Skeletal muscle tissue (tissue), 3 donors: ENCODE measurements at regions not wholly inside any gene's neighbourhood (a gene's known extent, or its start where the extent isn't known, plus 50 kb on each side); places are given as distances from the start of the nearest gene placed in this dataset.

Source experiments
- H3K27ac ChIP-seq: one replicate; pipeline ENCODE4 v1.7.0; 2013; ENCODE audit warnings: mild to moderate bottlenecking, low read depth, low read length, inconsistent platforms
- H3K27me3 ChIP-seq, 3 donors: one replicate each; pipeline ENCODE4 v1.7.0; 2013; ENCODE audit warnings: low read length in 3 of 3; ENCODE audit not compliant: control insufficient read depth in 3 of 3, insufficient read depth in 3 of 3
- H3K36me3 ChIP-seq, 3 donors: one replicate each; pipeline ENCODE4 v1.7.0; 2013; ENCODE audit warnings: low read length in 3 of 3; ENCODE audit not compliant: control insufficient read depth in 3 of 3, insufficient read depth in 3 of 3
- H3K4me1 ChIP-seq, 3 donors: one replicate each; pipeline ENCODE4 v1.7.0; 2013; ENCODE audit warnings: low read length in 3 of 3, mild to moderate bottlenecking in 3 of 3; ENCODE audit not compliant: control insufficient read depth in 3 of 3, insufficient read depth in 3 of 3
- H3K4me3 ChIP-seq, 3 donors: one replicate each; pipeline ENCODE4 v1.7.0; 2013; ENCODE audit warnings: low read length in 3 of 3
- H3K9ac ChIP-seq, 3 donors: one replicate each; pipeline ENCODE4 v1.7.0; 2013; ENCODE audit warnings: low read length in 3 of 3, mild to moderate bottlenecking in 3 of 3, moderate library complexity in 2 of 3, low read depth in 1 of 3
- H3K9me3 ChIP-seq, 3 donors: one replicate each; pipeline ENCODE4 v1.7.0; 2013; ENCODE audit warnings: low read length in 3 of 3; ENCODE audit not compliant: control insufficient read depth in 3 of 3
- donor health status: Osteomylitis.

DNA sequence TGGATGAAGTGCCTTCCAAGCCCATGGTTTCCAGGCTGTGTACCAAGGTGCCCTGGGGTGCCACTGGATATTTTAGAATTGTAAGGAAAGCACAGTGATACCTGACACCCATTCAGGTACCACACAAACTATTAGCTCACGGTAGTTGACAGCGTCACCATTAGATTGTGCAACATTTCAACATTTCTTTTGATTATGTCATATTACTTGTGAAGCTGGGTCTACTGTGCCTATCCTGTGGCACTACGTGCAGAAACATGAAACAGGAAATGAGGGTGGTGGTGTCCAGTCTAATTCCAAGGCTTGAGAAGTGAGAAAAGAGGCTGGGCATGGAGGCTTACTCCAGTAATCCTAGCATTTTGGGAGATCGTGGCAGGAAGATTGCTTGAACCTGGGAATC lies 75.5 kb upstream of the CPM start:
- Histone ChIP-seq H3K9me3 (no peaks in the 10 kb centered on the region), H3K27me3 (no peaks in the 10 kb centered on the region), H3K27ac (no peak overlapping the region), H3K36me3 (no peaks in the 10 kb centered on the region), H3K4me1 (no peaks in the 10 kb centered on the region), H3K9ac (no peak overlapping the region), H3K4me3 (no peak overlapping the region)

DNA sequence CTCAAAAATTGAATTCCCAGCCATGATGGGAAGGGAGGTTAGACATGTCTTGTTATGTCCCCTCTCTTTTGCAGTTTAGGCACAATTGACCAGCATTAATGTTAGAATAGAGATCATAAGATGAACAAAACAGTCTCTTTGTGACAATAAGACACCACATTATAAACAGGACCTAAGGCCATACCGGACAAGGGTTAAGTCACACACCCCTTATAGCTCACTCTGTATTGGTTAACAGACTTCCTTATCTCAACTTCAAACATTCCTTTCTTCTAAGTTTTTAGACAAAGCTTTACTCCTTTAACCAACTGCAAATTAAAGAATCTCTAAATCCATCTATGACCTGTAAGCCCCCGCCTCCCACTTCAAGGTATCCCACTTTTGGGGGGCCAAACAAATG lies 81.1 kb upstream of the CPM start:
- no peaks in the 10 kb centered on the region for H3K27me3 ChIP-seq
- H3K4me3 ChIP-seq, result no peak overlapping the region
- H3K9ac ChIP-seq, result no peak overlapping the region
- H3K9me3 ChIP-seq, result no peaks in the 10 kb centered on the region
- H3K27ac ChIP-seq, result no peak overlapping the region
- no peaks in the 10 kb centered on the region for H3K36me3 ChIP-seq
- H3K4me1 ChIP-seq, result no peaks in the 10 kb centered on the region

DNA sequence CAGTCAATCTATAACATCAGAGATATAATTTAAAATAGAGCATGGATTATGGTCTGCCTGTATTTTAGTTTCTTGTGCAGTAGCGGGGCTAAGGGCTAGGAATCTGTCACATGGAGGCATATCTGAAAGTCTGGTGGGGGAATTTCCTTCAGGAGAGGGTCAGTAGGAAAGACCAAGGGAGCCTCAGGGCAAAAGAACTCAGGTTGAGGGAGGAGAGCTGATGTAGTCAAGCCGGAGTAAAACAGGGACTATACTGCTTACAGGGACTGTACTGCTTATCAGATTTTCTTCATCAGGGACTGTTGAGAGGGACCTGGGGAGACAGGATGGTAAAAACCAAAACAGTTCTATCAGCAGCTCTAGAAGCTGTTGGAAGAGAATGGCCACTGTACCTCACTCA lies 82.0 kb upstream of the CPM start:
- Histone ChIP-seq H3K4me1 (no peaks in the 10 kb centered on the region), H3K36me3 (no peaks in the 10 kb centered on the region), H3K9ac (no peak overlapping the region), H3K27ac (no peak overlapping the region), H3K9me3 (peaks cover 0 to 1% (median 0%) of the 10 kb centered on the region in 3 donors), H3K27me3 (no peaks in the 10 kb centered on the region), H3K4me3 (no peak overlapping the region)

DNA sequence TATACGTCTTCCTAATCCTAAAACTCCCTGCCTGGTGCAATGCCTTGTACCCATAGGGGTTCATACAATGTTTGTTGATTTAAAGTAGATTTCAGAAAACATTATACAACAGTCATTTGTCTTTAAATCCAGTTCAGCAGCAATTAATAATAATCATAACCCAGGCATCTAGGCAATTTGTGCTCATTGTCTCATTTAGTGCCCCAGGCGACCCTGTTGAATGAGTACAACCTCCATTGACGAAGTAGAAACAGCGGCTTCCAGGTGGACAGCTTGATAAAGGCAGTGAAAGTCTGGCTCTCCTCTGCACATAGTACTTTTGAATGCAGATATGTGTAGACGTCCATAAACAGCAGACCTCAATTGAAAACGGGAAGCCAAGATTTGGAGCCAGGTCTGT lies 82.9 kb upstream of the CPM start:
- no peaks in the 10 kb centered on the region for H3K36me3 ChIP-seq
- no peak overlapping the region for H3K4me3 ChIP-seq
- no peak overlapping the region for H3K9ac ChIP-seq
- peaks cover 0 to 4% (median 0%) of the 10 kb centered on the region in 3 donors for H3K9me3 ChIP-seq
- H3K27ac ChIP-seq, result no peak overlapping the region
- H3K27me3 ChIP-seq, result no peaks in the 10 kb centered on the region
- no peaks in the 10 kb centered on the region for H3K4me1 ChIP-seq

DNA sequence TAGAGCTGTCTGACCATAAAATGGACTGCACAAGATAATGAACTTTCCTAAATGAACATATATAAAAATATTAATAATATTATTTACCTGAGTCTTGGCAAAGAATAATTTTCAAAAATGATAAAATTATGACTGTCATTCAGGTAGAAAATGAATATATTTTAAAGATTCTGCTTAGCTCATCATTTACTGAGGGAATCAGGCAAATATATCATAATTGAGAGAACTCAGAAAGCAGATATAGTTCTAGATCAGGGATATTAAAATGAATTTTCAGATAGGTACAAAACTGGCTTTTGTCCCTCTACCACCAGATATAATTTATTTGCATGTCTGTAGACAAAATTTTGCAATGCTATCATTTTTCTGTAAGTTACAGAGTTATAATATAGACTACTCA lies 86.1 kb upstream of the CPM start:
- H3K4me3 ChIP-seq, result no peak overlapping the region
- no peaks in the 10 kb centered on the region for H3K4me1 ChIP-seq
- peaks cover 0 to 4% (median 0%) of the 10 kb centered on the region in 3 donors for H3K9me3 ChIP-seq
- H3K27me3 ChIP-seq, result no peaks in the 10 kb centered on the region
- no peaks in the 10 kb centered on the region for H3K36me3 ChIP-seq
- H3K27ac ChIP-seq, result no peak overlapping the region
- no peak overlapping the region for H3K9ac ChIP-seq

DNA sequence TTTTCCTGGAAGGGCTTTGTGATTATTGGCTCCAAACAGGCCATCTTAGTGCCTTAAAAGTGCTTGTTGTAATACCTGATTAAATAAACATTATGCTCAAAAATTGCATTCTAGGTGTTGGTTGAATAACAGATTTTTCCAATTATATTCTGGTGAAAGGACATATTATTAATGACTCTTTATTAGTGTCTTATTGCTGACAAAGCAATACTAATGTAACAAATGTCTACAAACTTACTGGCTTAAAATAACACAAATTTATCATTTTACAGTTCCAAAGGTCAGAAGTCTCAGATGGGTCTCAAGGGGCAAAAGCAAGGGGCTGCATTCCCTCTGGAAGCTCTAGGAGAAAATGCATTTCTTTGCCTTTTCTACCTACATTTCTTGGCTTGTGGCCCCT lies 86.9 kb upstream of the CPM start:
- Histone ChIP-seq H3K36me3 (no peaks in the 10 kb centered on the region), H3K27me3 (no peaks in the 10 kb centered on the region), H3K9me3 (peaks cover 0 to 4% (median 0%) of the 10 kb centered on the region in 3 donors), H3K4me1 (no peaks in the 10 kb centered on the region), H3K4me3 (no peak overlapping the region), H3K27ac (no peak overlapping the region), H3K9ac (no peak overlapping the region)

DNA sequence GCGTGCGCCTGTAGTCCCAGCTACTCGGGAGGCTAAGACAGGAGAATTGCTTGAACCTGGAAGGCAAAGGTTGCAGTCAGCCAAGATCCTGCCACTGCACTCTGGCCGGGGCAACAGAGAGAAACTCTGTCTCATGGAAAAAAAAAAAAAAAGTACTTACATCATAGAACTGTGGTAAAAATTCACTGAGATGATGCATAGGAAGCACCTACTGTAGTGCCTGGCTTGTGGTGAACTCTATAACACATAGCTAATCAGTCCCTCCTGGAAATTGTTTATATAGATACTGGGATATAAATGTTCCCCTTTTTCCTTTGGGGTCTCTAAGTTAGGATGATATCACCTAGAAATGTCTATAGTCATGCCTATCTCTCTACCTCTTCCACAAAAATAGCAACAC lies 89.7 kb upstream of the CPM start:
- Histone ChIP-seq H3K9me3 (peaks cover 0 to 4% (median 0%) of the 10 kb centered on the region in 3 donors), H3K27ac (no peak overlapping the region), H3K36me3 (no peaks in the 10 kb centered on the region), H3K27me3 (no peaks in the 10 kb centered on the region), H3K4me3 (no peak overlapping the region), H3K9ac (no peak overlapping the region), H3K4me1 (no peaks in the 10 kb centered on the region)

DNA sequence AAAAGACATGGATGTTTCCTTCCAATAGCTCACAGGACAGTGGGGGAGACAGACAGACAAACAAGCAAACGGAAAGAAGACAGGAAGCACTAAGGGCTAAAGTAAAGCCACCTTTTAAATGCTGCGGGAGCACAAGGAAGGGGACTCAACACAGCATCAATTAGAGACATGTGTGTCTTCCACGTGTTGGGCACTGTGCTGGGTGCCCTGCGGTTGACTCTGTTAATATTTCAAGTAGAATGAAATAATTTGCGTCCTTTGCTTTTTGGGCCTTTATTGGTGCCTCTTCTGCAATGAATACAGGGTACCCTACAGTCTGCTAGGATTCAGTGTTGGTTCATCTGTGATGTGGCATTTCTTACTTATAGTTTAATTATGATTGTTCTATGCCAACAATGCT lies 90.9 kb upstream of the CPM start:
- no peak overlapping the region for H3K4me3 ChIP-seq
- H3K27ac ChIP-seq, result no peak overlapping the region
- H3K9me3 ChIP-seq, result peaks cover 0 to 4% (median 0%) of the 10 kb centered on the region in 3 donors
- no peaks in the 10 kb centered on the region for H3K4me1 ChIP-seq
- H3K27me3 ChIP-seq, result no peaks in the 10 kb centered on the region
- no peaks in the 10 kb centered on the region for H3K36me3 ChIP-seq
- no peak overlapping the region for H3K9ac ChIP-seq

DNA sequence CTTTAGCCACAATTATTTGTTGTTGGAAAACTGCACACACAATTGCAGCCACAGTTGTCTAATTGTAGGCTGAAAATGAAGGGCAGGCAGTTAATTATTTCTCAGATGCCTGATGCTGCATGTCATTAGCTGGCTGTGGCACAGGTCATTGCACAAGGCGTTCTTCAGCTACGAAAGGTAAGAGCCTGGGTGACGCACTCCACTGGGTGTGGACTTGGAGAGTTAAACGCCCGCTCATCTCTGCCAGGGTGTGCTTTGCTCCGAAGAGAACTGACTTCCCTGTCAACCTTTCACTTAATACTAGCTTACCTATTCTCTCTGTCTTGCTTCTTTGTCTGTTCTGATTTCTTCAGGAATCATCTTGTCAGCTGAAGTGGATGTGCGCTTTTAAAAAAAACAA lies 91.4 kb upstream of the CPM start:
- Histone ChIP-seq H3K4me3 (no peak overlapping the region), H3K9ac (no peak overlapping the region), H3K36me3 (no peaks in the 10 kb centered on the region), H3K27me3 (no peaks in the 10 kb centered on the region), H3K27ac (no peak overlapping the region), H3K4me1 (no peaks in the 10 kb centered on the region), H3K9me3 (peaks cover 0 to 4% (median 0%) of the 10 kb centered on the region in 3 donors)

DNA sequence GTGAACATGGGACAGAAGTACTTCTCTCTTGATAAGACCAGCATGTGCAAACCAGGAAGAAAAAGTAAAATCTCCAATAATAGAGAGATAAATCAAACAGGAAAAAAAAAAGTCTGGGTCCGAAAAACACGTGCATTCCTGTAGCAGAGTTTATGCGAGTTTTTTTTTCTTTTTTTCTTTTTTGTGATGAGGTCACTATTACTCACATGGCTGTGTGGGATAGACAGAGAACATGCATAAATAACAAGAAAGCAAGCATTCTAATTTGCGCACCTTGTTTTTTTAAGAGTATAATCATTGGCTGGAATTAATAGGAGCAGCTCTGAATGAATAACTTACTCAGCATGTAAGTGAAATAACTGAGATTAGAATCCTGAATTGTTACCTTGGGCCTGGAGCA lies 91.9 kb upstream of the CPM start:
- no peaks in the 10 kb centered on the region for H3K36me3 ChIP-seq
- no peak overlapping the region for H3K4me3 ChIP-seq
- no peak overlapping the region for H3K9ac ChIP-seq
- H3K27me3 ChIP-seq, result no peaks in the 10 kb centered on the region
- H3K4me1 ChIP-seq, result no peaks in the 10 kb centered on the region
- H3K9me3 ChIP-seq, result peaks cover 0 to 4% (median 0%) of the 10 kb centered on the region in 3 donors
- H3K27ac ChIP-seq, result no peak overlapping the region

DNA sequence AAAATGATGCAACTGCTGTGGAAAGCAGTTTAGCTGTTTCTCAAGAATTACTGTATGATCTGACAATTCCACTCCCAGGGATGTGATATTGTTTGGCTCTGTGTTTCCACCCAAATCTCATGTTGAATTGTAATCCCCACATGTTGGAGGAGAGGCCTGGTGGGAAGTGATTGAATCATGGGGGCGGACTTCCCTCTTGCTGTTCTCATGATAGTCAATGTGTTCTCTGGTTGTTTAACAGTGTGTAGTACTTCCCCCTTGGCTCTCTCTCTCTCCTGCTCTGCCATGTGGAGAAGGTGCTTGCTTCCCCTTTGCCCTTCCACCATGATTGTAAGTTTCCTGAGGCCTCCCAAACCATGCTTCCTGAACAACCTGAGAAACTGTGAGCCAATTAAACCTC lies 93.4 kb upstream of the CPM start:
- Histone ChIP-seq H3K27ac (no peak overlapping the region), H3K9ac (no peak overlapping the region), H3K4me1 (no peaks in the 10 kb centered on the region), H3K9me3 (no peaks in the 10 kb centered on the region), H3K4me3 (no peak overlapping the region), H3K36me3 (no peaks in the 10 kb centered on the region), H3K27me3 (no peaks in the 10 kb centered on the region)
